ENCODE measurements at regions not wholly inside any gene's neighbourhood (a gene's known extent, or its start where the extent isn't known, plus 50 kb on each side); places are given as distances from the start of the nearest gene placed in this dataset.

DNA sequence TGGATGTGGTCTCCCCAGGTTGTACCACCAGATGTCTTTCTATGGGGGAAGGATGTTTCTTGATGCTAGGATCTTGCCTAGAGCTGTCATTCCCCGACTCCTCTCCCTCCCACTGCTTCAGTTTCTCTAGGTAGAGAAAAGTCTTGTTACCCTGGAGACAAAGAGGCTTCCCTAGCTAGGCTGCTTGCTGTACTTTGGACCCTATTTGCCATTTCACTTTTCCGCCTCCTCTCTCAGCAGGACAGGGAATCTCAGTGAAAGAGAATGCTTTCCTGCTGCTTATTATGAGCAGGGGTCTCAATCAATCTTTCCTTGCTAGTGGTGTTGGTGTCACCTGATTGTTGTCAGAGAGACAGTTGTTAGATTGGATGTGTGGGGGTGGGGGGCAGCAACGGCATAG, 818.8 kb upstream of the GYPC start:
- Histone ChIP-seq H3K9ac (ENCODE audit: low read depth in 1 of 3, low read length in 3 of 3) (no peak overlapping the region), H3K9me3 (ENCODE audit: control insufficient read depth in 3 of 3, low read length in 3 of 3) (no peaks in the 10 kb centered on the region), H3K36me3 (ENCODE audit: control insufficient read depth in 3 of 3, insufficient read depth in 3 of 3, low read length in 3 of 3) (no peaks in the 10 kb centered on the region), H3K27ac (ENCODE audit: low read depth, low read length) (no peak overlapping the region), H3K4me3 (ENCODE audit: low read length in 3 of 3) (no peak overlapping the region), H3K4me1 (ENCODE audit: control insufficient read depth in 3 of 3, insufficient read depth in 3 of 3, low read length in 3 of 3) (no peaks in the 10 kb centered on the region), H3K27me3 (ENCODE audit: control insufficient read depth in 3 of 3, insufficient read depth in 3 of 3, low read length in 3 of 3) (no peaks in the 10 kb centered on the region)

DNA sequence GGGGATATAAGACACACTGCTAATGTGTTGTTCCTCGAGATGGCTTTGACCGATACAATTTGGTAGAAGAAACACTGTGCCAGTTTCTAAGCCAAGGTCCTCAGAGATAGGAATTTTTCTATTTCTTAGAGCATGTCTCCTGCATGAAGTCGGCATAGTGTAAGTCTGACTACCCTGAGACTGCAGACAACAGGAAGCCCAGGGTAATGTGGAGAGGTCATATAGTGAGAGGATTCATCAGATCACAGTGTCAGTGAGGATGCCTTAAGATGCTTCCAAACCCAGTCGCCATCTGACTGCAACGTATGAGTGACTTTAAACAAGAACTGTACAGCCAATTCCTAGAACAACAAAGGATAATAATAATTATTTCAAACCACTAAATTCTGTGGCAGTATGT, 818.3 kb upstream of the GYPC start:
- no peak overlapping the region for H3K4me3 ChIP-seq (ENCODE audit: low read length in 3 of 3)
- no peaks in the 10 kb centered on the region for H3K36me3 ChIP-seq (ENCODE audit: control insufficient read depth in 3 of 3, insufficient read depth in 3 of 3, low read length in 3 of 3)
- H3K9ac ChIP-seq (ENCODE audit: low read depth in 1 of 3, low read length in 3 of 3), result no peak overlapping the region
- no peaks in the 10 kb centered on the region for H3K27me3 ChIP-seq (ENCODE audit: control insufficient read depth in 3 of 3, insufficient read depth in 3 of 3, low read length in 3 of 3)
- H3K4me1 ChIP-seq (ENCODE audit: control insufficient read depth in 3 of 3, insufficient read depth in 3 of 3, low read length in 3 of 3), result no peaks in the 10 kb centered on the region
- no peak overlapping the region for H3K27ac ChIP-seq (ENCODE audit: low read depth, low read length)
- no peaks in the 10 kb centered on the region for H3K9me3 ChIP-seq (ENCODE audit: control insufficient read depth in 3 of 3, low read length in 3 of 3)

DNA sequence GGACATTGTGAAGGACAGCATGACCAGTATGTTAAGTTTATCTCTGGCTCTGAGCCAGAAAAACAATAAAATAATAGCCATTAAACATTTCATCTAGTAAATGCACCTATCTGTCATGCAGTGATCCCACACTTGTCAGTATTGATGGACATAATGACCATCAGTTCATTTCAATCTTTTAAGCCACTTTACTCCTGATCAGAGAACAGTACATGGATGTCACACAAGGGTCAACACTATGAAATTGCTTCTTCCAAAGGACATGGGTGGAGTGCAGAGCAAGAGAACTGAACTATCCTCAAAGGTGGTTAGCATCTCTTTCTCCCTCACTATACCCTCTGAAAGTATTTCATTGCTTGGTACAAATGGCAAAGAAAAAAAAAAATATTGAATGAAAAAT, 816.0 kb upstream of the GYPC start:
- Histone ChIP-seq H3K27ac (ENCODE audit: low read depth, low read length) (no peak overlapping the region), H3K27me3 (ENCODE audit: control insufficient read depth in 3 of 3, insufficient read depth in 3 of 3, low read length in 3 of 3) (no peaks in the 10 kb centered on the region), H3K9ac (ENCODE audit: low read depth in 1 of 3, low read length in 3 of 3) (no peak overlapping the region), H3K4me3 (ENCODE audit: low read length in 3 of 3) (no peak overlapping the region), H3K9me3 (ENCODE audit: control insufficient read depth in 3 of 3, low read length in 3 of 3) (no peaks in the 10 kb centered on the region), H3K4me1 (ENCODE audit: control insufficient read depth in 3 of 3, insufficient read depth in 3 of 3, low read length in 3 of 3) (no peaks in the 10 kb centered on the region), H3K36me3 (ENCODE audit: control insufficient read depth in 3 of 3, insufficient read depth in 3 of 3, low read length in 3 of 3) (no peaks in the 10 kb centered on the region)

DNA sequence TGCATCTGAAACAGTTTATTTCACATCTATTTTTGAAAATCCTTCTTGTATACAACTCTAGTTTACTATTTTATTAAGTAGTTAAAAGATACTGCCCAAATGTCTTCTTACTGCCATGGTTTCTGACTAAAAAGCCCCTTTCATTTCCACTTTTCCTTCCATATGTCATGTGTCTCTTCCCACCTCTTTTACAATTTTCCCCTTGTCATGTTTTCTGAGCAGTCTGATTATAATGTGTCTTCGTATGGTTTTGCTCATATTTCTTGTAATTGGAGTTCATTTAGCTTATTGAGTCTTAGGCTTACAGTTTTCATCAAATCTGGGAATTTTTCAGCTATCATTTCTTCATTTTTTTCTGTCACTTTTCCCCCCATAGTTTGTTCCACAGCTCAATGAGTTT, 813.9 kb upstream of the GYPC start:
- no peaks in the 10 kb centered on the region for H3K9me3 ChIP-seq (ENCODE audit: control insufficient read depth in 3 of 3, low read length in 3 of 3)
- no peaks in the 10 kb centered on the region for H3K36me3 ChIP-seq (ENCODE audit: control insufficient read depth in 3 of 3, insufficient read depth in 3 of 3, low read length in 3 of 3)
- no peak overlapping the region for H3K27ac ChIP-seq (ENCODE audit: low read depth, low read length)
- H3K4me3 ChIP-seq (ENCODE audit: low read length in 3 of 3), result no peak overlapping the region
- no peaks in the 10 kb centered on the region for H3K27me3 ChIP-seq (ENCODE audit: control insufficient read depth in 3 of 3, insufficient read depth in 3 of 3, low read length in 3 of 3)
- H3K9ac ChIP-seq (ENCODE audit: low read depth in 1 of 3, low read length in 3 of 3), result no peak overlapping the region
- H3K4me1 ChIP-seq (ENCODE audit: control insufficient read depth in 3 of 3, insufficient read depth in 3 of 3, low read length in 3 of 3), result no peaks in the 10 kb centered on the region

DNA sequence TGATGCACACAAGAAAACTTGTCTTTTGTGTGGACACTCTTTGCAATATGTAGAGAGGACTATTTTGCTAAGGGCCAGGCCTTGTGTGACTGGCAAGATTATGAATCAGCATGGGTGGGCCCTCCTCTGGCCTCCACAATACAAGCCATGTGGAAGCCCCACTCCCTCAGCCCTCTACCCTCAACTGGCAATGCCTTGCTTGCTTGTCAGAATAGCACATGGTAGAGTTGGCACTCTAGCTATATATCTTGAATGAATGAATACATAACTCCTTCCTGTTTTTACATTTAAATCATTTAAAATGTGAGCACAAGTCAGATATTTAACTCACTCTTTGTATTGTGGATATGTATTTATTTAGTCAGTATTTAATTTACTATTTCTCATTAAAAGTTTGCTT, 805.4 kb upstream of the GYPC start:
- no peak overlapping the region for H3K27ac ChIP-seq (ENCODE audit: low read depth, low read length)
- H3K36me3 ChIP-seq (ENCODE audit: control insufficient read depth in 3 of 3, insufficient read depth in 3 of 3, low read length in 3 of 3), result no peaks in the 10 kb centered on the region
- no peaks in the 10 kb centered on the region for H3K4me1 ChIP-seq (ENCODE audit: control insufficient read depth in 3 of 3, insufficient read depth in 3 of 3, low read length in 3 of 3)
- no peaks in the 10 kb centered on the region for H3K9me3 ChIP-seq (ENCODE audit: control insufficient read depth in 3 of 3, low read length in 3 of 3)
- no peak overlapping the region for H3K9ac ChIP-seq (ENCODE audit: low read depth in 1 of 3, low read length in 3 of 3)
- H3K4me3 ChIP-seq (ENCODE audit: low read length in 3 of 3), result no peak overlapping the region
- H3K27me3 ChIP-seq (ENCODE audit: control insufficient read depth in 3 of 3, insufficient read depth in 3 of 3, low read length in 3 of 3), result no peaks in the 10 kb centered on the region

DNA sequence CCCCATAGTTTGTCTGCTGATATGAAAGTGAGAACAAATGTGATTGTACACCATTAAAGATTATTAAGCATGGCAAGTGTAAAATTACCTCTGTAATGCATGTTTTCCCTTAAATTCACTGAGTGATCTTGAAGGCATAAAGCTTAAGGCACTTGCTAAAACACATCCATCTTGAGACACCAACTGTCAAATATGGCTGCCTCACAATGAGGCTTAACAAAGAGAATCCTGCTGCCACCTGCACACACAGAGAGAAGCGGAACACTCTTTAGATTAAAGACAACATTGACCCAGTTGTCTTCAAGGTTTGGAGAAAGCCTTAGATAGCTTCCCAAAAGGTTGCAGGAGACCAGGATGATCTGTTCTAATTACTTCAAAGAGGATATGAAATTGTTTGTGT, 803.6 kb upstream of the GYPC start:
- Histone ChIP-seq H3K4me3 (ENCODE audit: low read length in 3 of 3) (no peak overlapping the region), H3K4me1 (ENCODE audit: control insufficient read depth in 3 of 3, insufficient read depth in 3 of 3, low read length in 3 of 3) (no peaks in the 10 kb centered on the region), H3K27me3 (ENCODE audit: control insufficient read depth in 3 of 3, insufficient read depth in 3 of 3, low read length in 3 of 3) (no peaks in the 10 kb centered on the region), H3K9ac (ENCODE audit: low read depth in 1 of 3, low read length in 3 of 3) (no peak overlapping the region), H3K9me3 (ENCODE audit: control insufficient read depth in 3 of 3, low read length in 3 of 3) (no peaks in the 10 kb centered on the region), H3K27ac (ENCODE audit: low read depth, low read length) (no peak overlapping the region), H3K36me3 (ENCODE audit: control insufficient read depth in 3 of 3, insufficient read depth in 3 of 3, low read length in 3 of 3) (no peaks in the 10 kb centered on the region)

DNA sequence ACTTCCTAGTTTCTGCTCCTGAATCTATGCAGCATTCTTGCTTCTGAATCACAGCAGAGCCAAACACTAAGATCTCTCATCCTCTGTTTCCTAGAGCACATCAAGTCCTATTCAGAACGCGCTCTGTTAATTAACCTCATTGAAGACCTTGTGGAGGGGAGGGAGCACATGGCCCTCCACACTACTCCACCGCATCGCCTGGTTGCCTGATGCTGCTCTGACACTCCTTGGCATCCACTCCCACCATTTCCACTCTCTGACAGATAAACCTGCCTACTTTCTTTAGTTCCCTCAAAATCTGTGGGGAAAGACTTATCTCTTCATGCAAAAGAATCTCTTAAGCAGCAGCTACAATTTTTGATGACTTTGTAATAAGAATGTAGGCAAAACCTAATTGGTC, 802.3 kb upstream of the GYPC start:
- H3K4me3 ChIP-seq (ENCODE audit: low read length in 3 of 3), result no peak overlapping the region
- H3K27ac ChIP-seq (ENCODE audit: low read depth, low read length), result no peak overlapping the region
- no peak overlapping the region for H3K9ac ChIP-seq (ENCODE audit: low read depth in 1 of 3, low read length in 3 of 3)
- H3K27me3 ChIP-seq (ENCODE audit: control insufficient read depth in 3 of 3, insufficient read depth in 3 of 3, low read length in 3 of 3), result no peaks in the 10 kb centered on the region
- H3K4me1 ChIP-seq (ENCODE audit: control insufficient read depth in 3 of 3, insufficient read depth in 3 of 3, low read length in 3 of 3), result no peaks in the 10 kb centered on the region
- no peaks in the 10 kb centered on the region for H3K9me3 ChIP-seq (ENCODE audit: control insufficient read depth in 3 of 3, low read length in 3 of 3)
- no peaks in the 10 kb centered on the region for H3K36me3 ChIP-seq (ENCODE audit: control insufficient read depth in 3 of 3, insufficient read depth in 3 of 3, low read length in 3 of 3)

DNA sequence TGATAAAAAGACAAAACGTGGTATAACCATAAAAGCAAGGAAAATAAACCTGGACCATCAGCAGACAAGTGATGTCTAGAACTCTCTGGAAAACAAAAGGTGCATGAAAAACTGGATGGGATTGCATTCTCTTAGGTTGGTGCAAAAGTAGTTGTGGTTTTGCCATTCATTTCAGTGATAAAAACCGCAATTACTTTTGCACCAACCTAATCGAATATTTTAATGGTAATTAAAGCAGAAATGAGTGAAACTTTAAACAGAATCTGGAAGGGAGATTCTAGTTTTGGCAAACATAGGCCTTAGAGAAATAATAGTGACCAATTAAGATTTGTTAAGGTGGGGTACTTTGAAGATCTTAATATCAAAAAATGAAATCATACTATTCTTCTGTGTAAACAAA, 800.8 kb upstream of the GYPC start:
- Histone ChIP-seq H3K4me3 (ENCODE audit: low read length in 3 of 3) (no peak overlapping the region), H3K9me3 (ENCODE audit: control insufficient read depth in 3 of 3, low read length in 3 of 3) (no peaks in the 10 kb centered on the region), H3K36me3 (ENCODE audit: control insufficient read depth in 3 of 3, insufficient read depth in 3 of 3, low read length in 3 of 3) (no peaks in the 10 kb centered on the region), H3K27me3 (ENCODE audit: control insufficient read depth in 3 of 3, insufficient read depth in 3 of 3, low read length in 3 of 3) (no peaks in the 10 kb centered on the region), H3K4me1 (ENCODE audit: control insufficient read depth in 3 of 3, insufficient read depth in 3 of 3, low read length in 3 of 3) (no peaks in the 10 kb centered on the region), H3K27ac (ENCODE audit: low read depth, low read length) (no peak overlapping the region), H3K9ac (ENCODE audit: low read depth in 1 of 3, low read length in 3 of 3) (no peak overlapping the region)

DNA sequence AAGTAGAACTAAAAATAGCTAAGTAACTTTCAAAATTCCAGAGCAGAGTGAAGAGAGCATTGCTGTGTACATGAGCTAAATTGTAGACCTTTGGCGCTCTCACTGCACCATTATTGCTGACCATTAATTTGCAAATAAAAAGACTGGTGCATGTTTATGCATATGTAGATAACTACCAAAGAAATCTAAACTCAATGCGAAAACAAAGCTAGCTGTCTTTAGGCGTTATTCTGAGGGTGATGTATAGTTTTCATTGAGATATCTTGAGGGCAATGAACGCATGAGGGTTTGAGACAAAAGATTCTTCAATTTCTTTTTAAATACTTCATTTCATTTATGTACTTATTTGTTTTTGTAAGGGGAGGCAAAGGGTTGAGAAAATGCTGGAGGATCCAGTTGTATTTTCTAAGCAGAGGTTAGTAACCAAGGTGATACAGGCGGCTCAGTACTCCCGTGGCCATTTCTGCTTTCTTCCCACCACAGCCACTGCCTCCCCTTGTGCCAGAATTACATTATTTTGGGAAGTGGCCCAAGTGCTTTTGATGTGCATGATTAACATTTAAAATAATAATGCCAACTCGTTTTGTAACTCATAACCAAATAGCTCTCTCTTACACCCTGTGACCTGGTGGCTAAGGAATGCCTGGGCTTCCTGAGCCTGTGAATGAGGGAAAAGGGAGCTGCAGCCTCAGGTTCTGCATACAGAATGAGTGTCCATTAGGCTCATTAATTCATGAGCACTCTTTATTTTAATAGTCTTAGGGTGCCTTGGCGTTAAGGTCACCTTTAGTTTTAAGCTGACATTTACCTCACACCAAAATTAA, 797.8 kb upstream of the GYPC start:
- Histone ChIP-seq H3K27ac (ENCODE audit: low read depth, low read length) (no peak overlapping the region), H3K9ac (ENCODE audit: low read depth in 1 of 3, low read length in 3 of 3) (no peak overlapping the region), H3K4me3 (ENCODE audit: low read length in 3 of 3) (no peak overlapping the region), H3K4me1 (ENCODE audit: control insufficient read depth in 3 of 3, insufficient read depth in 3 of 3, low read length in 3 of 3) (no peaks in the 10 kb centered on the region), H3K9me3 (ENCODE audit: control insufficient read depth in 3 of 3, low read length in 3 of 3) (no peaks in the 10 kb centered on the region), H3K27me3 (ENCODE audit: control insufficient read depth in 3 of 3, insufficient read depth in 3 of 3, low read length in 3 of 3) (no peaks in the 10 kb centered on the region), H3K36me3 (ENCODE audit: control insufficient read depth in 3 of 3, insufficient read depth in 3 of 3, low read length in 3 of 3) (no peaks in the 10 kb centered on the region)

DNA sequence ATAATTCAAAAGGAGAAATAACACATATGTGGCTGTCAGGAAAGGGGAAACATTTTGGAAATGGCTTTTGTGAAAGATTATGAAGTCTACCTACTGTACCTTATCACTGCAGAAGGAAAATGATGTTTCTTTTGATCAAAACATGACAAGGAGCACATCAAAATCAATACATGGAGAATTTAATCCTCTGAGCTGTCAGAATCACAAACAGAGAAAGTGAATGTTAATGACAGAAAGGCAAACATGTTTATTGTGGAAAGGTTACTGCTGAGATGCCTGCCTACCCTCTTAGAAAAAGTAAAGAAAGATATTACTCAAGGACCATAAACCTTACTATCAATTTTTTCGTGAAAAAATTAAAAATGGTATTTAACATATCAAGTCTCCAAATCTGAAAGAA, 794.5 kb upstream of the GYPC start:
- no peaks in the 10 kb centered on the region for H3K9me3 ChIP-seq (ENCODE audit: control insufficient read depth in 3 of 3, low read length in 3 of 3)
- no peak overlapping the region for H3K4me3 ChIP-seq (ENCODE audit: low read length in 3 of 3)
- H3K9ac ChIP-seq (ENCODE audit: low read depth in 1 of 3, low read length in 3 of 3), result no peak overlapping the region
- no peaks in the 10 kb centered on the region for H3K27me3 ChIP-seq (ENCODE audit: control insufficient read depth in 3 of 3, insufficient read depth in 3 of 3, low read length in 3 of 3)
- H3K4me1 ChIP-seq (ENCODE audit: control insufficient read depth in 3 of 3, insufficient read depth in 3 of 3, low read length in 3 of 3), result no peaks in the 10 kb centered on the region
- no peak overlapping the region for H3K27ac ChIP-seq (ENCODE audit: low read depth, low read length)
- no peaks in the 10 kb centered on the region for H3K36me3 ChIP-seq (ENCODE audit: control insufficient read depth in 3 of 3, insufficient read depth in 3 of 3, low read length in 3 of 3)
